ENCODE measurements at regions not wholly inside any gene's neighbourhood (a gene's known extent, or its start where the extent isn't known, plus 50 kb on each side); places are given as distances from the start of the nearest gene placed in this dataset.

DNA sequence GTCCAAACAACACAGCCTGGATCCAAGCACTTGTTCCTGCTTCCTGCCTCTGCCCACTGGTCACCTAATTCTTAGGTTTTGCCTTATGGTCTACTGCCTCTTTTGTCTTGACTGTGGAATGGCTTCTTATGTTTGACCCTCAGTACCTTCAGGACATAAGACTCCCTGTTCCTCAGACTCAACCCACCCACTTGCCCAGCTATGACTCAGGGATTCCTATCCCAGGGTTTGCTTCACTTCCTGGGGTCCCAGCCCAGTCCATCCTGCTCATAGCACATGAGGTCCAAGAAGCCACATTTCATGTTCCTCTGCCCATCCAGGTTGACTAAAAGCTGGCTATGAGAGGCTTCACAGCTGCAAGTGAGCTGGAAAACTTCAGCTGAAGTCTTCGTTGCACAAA, 320.9 kb upstream of the CDH5 start:
- TF ChIP-seq, protein P1, sequence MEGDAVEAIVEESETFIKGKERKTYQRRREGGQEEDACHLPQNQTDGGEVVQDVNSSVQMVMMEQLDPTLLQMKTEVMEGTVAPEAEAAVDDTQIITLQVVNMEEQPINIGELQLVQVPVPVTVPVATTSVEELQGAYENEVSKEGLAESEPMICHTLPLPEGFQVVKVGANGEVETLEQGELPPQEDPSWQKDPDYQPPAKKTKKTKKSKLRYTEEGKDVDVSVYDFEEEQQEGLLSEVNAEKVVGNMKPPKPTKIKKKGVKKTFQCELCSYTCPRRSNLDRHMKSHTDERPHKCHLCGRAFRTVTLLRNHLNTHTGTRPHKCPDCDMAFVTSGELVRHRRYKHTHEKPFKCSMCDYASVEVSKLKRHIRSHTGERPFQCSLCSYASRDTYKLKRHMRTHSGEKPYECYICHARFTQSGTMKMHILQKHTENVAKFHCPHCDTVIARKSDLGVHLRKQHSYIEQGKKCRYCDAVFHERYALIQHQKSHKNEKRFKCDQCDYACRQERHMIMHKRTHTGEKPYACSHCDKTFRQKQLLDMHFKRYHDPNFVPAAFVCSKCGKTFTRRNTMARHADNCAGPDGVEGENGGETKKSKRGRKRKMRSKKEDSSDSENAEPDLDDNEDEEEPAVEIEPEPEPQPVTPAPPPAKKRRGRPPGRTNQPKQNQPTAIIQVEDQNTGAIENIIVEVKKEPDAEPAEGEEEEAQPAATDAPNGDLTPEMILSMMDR (IDR thresholded peaks at IDR 0.05): no peak
- no peak for TF ChIP-seq EZH2 (IDR thresholded peaks at IDR 0.05; ENCODE audit: borderline replicate concordance, insufficient read depth, low read depth, low read length, poor library complexity, severe bottlenecking)
